ENCODE measurements at regions not wholly inside any gene's neighbourhood (a gene's known extent, or its start where the extent isn't known, plus 50 kb on each side); places are given as distances from the start of the nearest gene placed in this dataset.

GRCh38 chr20:52880997-52881396 is 91.2 kb upstream of the TSHZ2 start:
- no peaks in the 10 kb centered on the region for H3K36me3 ChIP-seq (ENCODE audit: control insufficient read depth, insufficient read depth, low read length)
- DNase-seq (ENCODE audit: low read depth), result no peak
- no peak overlapping the region for H3K4me3 ChIP-seq (ENCODE audit: low read depth, low read length)
- H3K27me3 ChIP-seq (ENCODE audit: control insufficient read depth, insufficient read depth, low read length), result no peaks in the 10 kb centered on the region
- FAIRE-seq, result no peak
- TF ChIP-seq CTCF (IDR thresholded peaks at IDR 0.05; ENCODE audit: insufficient read depth, low read length, severe bottlenecking), result no peak

DNA sequence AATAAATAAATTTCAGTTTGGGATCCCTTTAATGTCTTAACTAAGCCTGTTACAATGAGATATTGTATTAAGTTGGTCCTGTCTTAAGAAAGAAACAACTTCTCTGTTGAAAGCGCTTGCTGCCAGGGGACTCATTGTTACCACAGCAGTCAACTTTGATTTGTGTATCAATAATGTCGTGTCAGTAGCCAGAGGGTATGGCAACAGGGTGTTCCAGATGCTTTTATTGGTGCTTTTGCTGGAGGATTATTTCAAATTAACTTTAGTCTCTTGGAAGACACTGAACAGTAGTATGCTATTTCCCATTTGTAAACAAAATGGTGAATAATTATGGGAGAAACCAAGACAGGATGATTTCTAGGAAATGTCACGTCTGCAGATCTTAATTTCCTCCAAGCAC is 91.9 kb upstream of the TSHZ2 start:
- Histone ChIP-seq H3K36me3 (ENCODE audit: control insufficient read depth, insufficient read depth, low read length) (no peaks in the 10 kb centered on the region), H3K4me3 (ENCODE audit: low read depth, low read length) (no peak overlapping the region), H3K27me3 (ENCODE audit: control insufficient read depth, insufficient read depth, low read length) (no peaks in the 10 kb centered on the region)
- TF ChIP-seq CTCF (IDR thresholded peaks at IDR 0.05; ENCODE audit: insufficient read depth, low read length, severe bottlenecking), result no peak
- no peak for DNase-seq (ENCODE audit: low read depth)
- no peak for FAIRE-seq

- Histone ChIP-seq H3K4me3 (ENCODE audit: low read depth, low read length) (no peak overlapping the region), H3K27me3 (ENCODE audit: control insufficient read depth, insufficient read depth, low read length) (peaks cover 1% of the 10 kb centered on the region), H3K36me3 (ENCODE audit: control insufficient read depth, insufficient read depth, low read length) (no peaks in the 10 kb centered on the region)
- no peak for TF ChIP-seq CTCF (IDR thresholded peaks at IDR 0.05; ENCODE audit: insufficient read depth, low read length, severe bottlenecking)
- no peak for FAIRE-seq
- no peak for DNase-seq (ENCODE audit: low read depth)
Observed at GRCh38 chr20:52874241-52874640, 97.9 kb upstream of the TSHZ2 start.

- Histone ChIP-seq H3K4me3 (ENCODE audit: low read depth, low read length) (no peak overlapping the region), H3K36me3 (ENCODE audit: control insufficient read depth, insufficient read depth, low read length) (no peaks in the 10 kb centered on the region), H3K27me3 (ENCODE audit: control insufficient read depth, insufficient read depth, low read length) (peaks cover 1% of the 10 kb centered on the region)
- FAIRE-seq (no peak), DNase-seq (ENCODE audit: low read depth) (no peak)
- no peak for TF ChIP-seq CTCF (IDR thresholded peaks at IDR 0.05; ENCODE audit: insufficient read depth, low read length, severe bottlenecking)
Observed at GRCh38 chr20:52869698-52870501, 102.3 kb upstream of the TSHZ2 start.

DNA sequence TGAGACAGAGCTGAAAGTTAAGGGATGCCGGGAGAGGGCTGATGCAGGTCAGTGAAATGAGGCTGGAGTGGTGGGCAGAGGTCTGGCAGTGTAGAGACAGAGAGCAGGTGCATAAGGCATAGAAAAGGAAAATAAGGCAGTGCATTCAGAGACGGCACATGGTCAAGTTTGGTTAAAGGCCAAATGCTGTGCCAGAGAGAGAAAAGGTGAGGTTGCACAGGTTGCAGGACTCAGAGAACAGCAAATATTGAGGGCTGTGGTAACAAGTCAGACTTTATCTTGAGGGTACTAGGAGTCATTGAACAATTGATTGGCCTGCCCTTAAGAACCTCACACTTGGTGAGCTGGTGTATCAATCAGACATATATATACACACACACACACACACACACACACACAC is 102.9 kb upstream of the TSHZ2 start:
- no peaks in the 10 kb centered on the region for H3K36me3 ChIP-seq (ENCODE audit: control insufficient read depth, insufficient read depth, low read length)
- H3K4me3 ChIP-seq (ENCODE audit: low read depth, low read length), result no peak overlapping the region
- FAIRE-seq, result no peak
- DNase-seq (ENCODE audit: low read depth), result no peak
- peaks cover 1% of the 10 kb centered on the region for H3K27me3 ChIP-seq (ENCODE audit: control insufficient read depth, insufficient read depth, low read length)
- no peak for TF ChIP-seq CTCF (IDR thresholded peaks at IDR 0.05; ENCODE audit: insufficient read depth, low read length, severe bottlenecking)

- FAIRE-seq, result no peak
- TF ChIP-seq CTCF (IDR thresholded peaks at IDR 0.05; ENCODE audit: insufficient read depth, low read length, severe bottlenecking), result no peak
- no peak overlapping the region for H3K4me3 ChIP-seq (ENCODE audit: low read depth, low read length)
- H3K27me3 ChIP-seq (ENCODE audit: control insufficient read depth, insufficient read depth, low read length), result no peaks in the 10 kb centered on the region
- no peak for DNase-seq (ENCODE audit: low read depth)
- no peaks in the 10 kb centered on the region for H3K36me3 ChIP-seq (ENCODE audit: control insufficient read depth, insufficient read depth, low read length)
Observed at GRCh38 chr20:52867305-52867704, 104.9 kb upstream of the TSHZ2 start.

Measured in bronchial epithelial cell (primary cell).